RWPE1 (cell line): ENCODE measurements at regions not wholly inside any gene's neighbourhood (a gene's known extent, or its start where the extent isn't known, plus 50 kb on each side); places are given as distances from the start of the nearest gene placed in this dataset.

Experiments
- CTCF ChIA-PET: fragments of 350-600 bp; sonication (Branson Sonifier 250); formaldehyde crosslinking; extraction: SDS; loops from one replicate; lab custom pipeline; 2021; lab: Yijun Ruan, JAX
- POLR2A ChIA-PET: fragments of 400-600 bp; formaldehyde crosslinking; extraction: SDS; loops from one replicate; lab custom pipeline; 2020; ENCODE audit warnings: antibody characterized with exemption; ENCODE audit not compliant: low non-redundant PET; lab: Yijun Ruan, JAX
- DNase-seq: peaks from one replicate; pipeline ENCODE4 v3.0.0; 2012; ENCODE audit warnings: low spot score
- H3K27ac ChIP-seq: fragments of 450-650 bp; 2 replicates; pipeline ENCODE4 v1.5.1; 2017
- CTCF ChIP-seq: fragments of 450-650 bp; conservative IDR thresholded peaks from 2 replicates; pipeline ENCODE4 v1.5.1; 2017; ENCODE audit warnings: low read depth, mild to moderate bottlenecking

- H3K27ac ChIP-seq = no peak overlapping the region
- no peak for TF ChIP-seq CTCF
- ChIA-PET POLR2A (no interaction called here), CTCF (no interaction called here)
- no peak for DNase-seq
These were observed 292.1 kb downstream of the ETAA1 start for GRCh38 chr2:67689186-67689585.

- CTCF ChIA-PET = no interaction called here
- TF ChIP-seq CTCF = no peak
- no peak overlapping the region for H3K27ac ChIP-seq
- POLR2A ChIA-PET = no interaction called here
- DNase-seq = no peak
These were observed 292.5 kb downstream of the ETAA1 start for GRCh38 chr2:67689651-67690050.

GRCh38 chr2:67694445-67694844 lies 297.3 kb downstream of the ETAA1 start:
- CTCF ChIA-PET = interaction anchor here (0.7 to 1.0 kb wide), 2 partner anchors 11 to 44 kb away, joined by 3 to 6 read pairs; no protein-coding TSS in a partner anchor
- POLR2A ChIA-PET = no interaction called here
- no peak overlapping the region for H3K27ac ChIP-seq
- no peak for TF ChIP-seq CTCF
- DNase-seq = no peak

GRCh38 chr2:67701011-67701410 lies 303.9 kb downstream of the ETAA1 start:
- ChIA-PET POLR2A (no interaction called here), CTCF (interaction anchor here (0.5 to 0.7 kb wide), 2 partner anchors 70 to 140 kb away, joined by 3 to 4 read pairs; no protein-coding TSS in a partner anchor)
- no peak overlapping the region for H3K27ac ChIP-seq
- no peak for DNase-seq
- TF ChIP-seq CTCF = no peak

- ChIA-PET CTCF (no interaction called here), POLR2A (no interaction called here)
- no peak for DNase-seq
- H3K27ac ChIP-seq = no peak overlapping the region
- TF ChIP-seq CTCF = no peak
These were observed 305.2 kb downstream of the ETAA1 start for GRCh38 chr2:67702284-67702683.

GRCh38 chr2:67702937-67703336 lies 305.8 kb downstream of the ETAA1 start:
- DNase-seq = no peak
- no peak for TF ChIP-seq CTCF
- CTCF ChIA-PET = no interaction called here
- no peak overlapping the region for H3K27ac ChIP-seq
- POLR2A ChIA-PET = no interaction called here

GRCh38 chr2:67706082-67706481 lies 308.9 kb downstream of the ETAA1 start:
- H3K27ac ChIP-seq = no peak overlapping the region
- ChIA-PET POLR2A (no interaction called here), CTCF (no interaction called here)
- DNase-seq = no peak
- TF ChIP-seq CTCF = no peak
